BLaER1 (cell line): ENCODE measurements at regions not wholly inside any gene's neighbourhood (a gene's known extent, or its start where the extent isn't known, plus 50 kb on each side); places are given as distances from the start of the nearest gene placed in this dataset.

ENCODE experiments used
- H3K27ac ChIP-seq: shearing (Covaris generic); formaldehyde crosslinking; 2 replicates; pipeline ENCODE4 v1.8.1; 2022
- H3K27me3 ChIP-seq: shearing (Covaris generic); formaldehyde crosslinking; 2 replicates; pipeline ENCODE4 v1.8.1; 2022
- H3K36me3 ChIP-seq: shearing (Covaris generic); formaldehyde crosslinking; 2 replicates; pipeline ENCODE4 v1.8.1; 2022
- H3K4me1 ChIP-seq: shearing (Covaris generic); formaldehyde crosslinking; 2 replicates; pipeline ENCODE4 v1.8.1; 2022
- H3K4me2 ChIP-seq: shearing (Covaris generic); formaldehyde crosslinking; 2 replicates; pipeline ENCODE4 v1.8.1; 2022
- H3K4me3 ChIP-seq: shearing (Covaris generic); formaldehyde crosslinking; 2 replicates; pipeline ENCODE4 v1.8.1; 2022
- H3K9ac ChIP-seq: shearing (Covaris generic); formaldehyde crosslinking; 2 replicates; pipeline ENCODE4 v1.8.1; 2022
- H3K9me3 ChIP-seq: shearing (Covaris generic); formaldehyde crosslinking; 2 replicates; pipeline ENCODE4 v1.8.1; 2022
- H4K20me1 ChIP-seq: shearing (Covaris generic); formaldehyde crosslinking; 2 replicates; pipeline ENCODE4 v1.8.1; 2022
- Cebpa-rat ChIP-seq: shearing (Covaris generic); IDR thresholded peaks from 2 replicates; pipeline ENCODE4 v1.8.1; 2022

- no peak overlapping the region for H3K27ac ChIP-seq
- TF ChIP-seq Cebpa-rat = no peak
These were observed 473.8 kb upstream of the PTCHD4 start for GRCh38 chr6:48584846-48585245.

GRCh38 chr6:48570656-48571055 lies 459.7 kb upstream of the PTCHD4 start:
- no peaks in the 10 kb centered on the region for H4K20me1 ChIP-seq
- H3K4me2 ChIP-seq = no peak overlapping the region
- no peaks in the 10 kb centered on the region for H3K36me3 ChIP-seq
- H3K4me3 ChIP-seq = no peak overlapping the region
- TF ChIP-seq Cebpa-rat = no peak
- no peak overlapping the region for H3K27ac ChIP-seq
- H3K9me3 ChIP-seq = no peaks in the 10 kb centered on the region
- no peaks in the 10 kb centered on the region for H3K27me3 ChIP-seq
- no peaks in the 10 kb centered on the region for H3K4me1 ChIP-seq
- no peak overlapping the region for H3K9ac ChIP-seq

More at GRCh38 chr6:48584846-48585245, 473.8 kb upstream of the PTCHD4 start:
- H3K36me3 ChIP-seq = no peaks in the 10 kb centered on the region
- H3K9me3 ChIP-seq = no peaks in the 10 kb centered on the region
- no peak overlapping the region for H3K9ac ChIP-seq
- H3K4me1 ChIP-seq = no peaks in the 10 kb centered on the region
- no peak overlapping the region for H3K4me3 ChIP-seq
- H4K20me1 ChIP-seq = no peaks in the 10 kb centered on the region
- no peak overlapping the region for H3K4me2 ChIP-seq
- no peaks in the 10 kb centered on the region for H3K27me3 ChIP-seq

- H3K9ac ChIP-seq = no peak overlapping the region
- H3K4me1 ChIP-seq = no peaks in the 10 kb centered on the region
- no peak overlapping the region for H3K27ac ChIP-seq
- no peaks in the 10 kb centered on the region for H4K20me1 ChIP-seq
- H3K36me3 ChIP-seq = no peaks in the 10 kb centered on the region
- no peaks in the 10 kb centered on the region for H3K27me3 ChIP-seq
- no peak overlapping the region for H3K4me3 ChIP-seq
- no peak for TF ChIP-seq Cebpa-rat
- H3K4me2 ChIP-seq = no peak overlapping the region
- no peaks in the 10 kb centered on the region for H3K9me3 ChIP-seq
These were observed 457.9 kb upstream of the PTCHD4 start for GRCh38 chr6:48568856-48569255.

GRCh38 chr6:48567016-48567415 lies 456.0 kb upstream of the PTCHD4 start:
- Histone ChIP-seq H3K4me3 (no peak overlapping the region), H3K36me3 (no peaks in the 10 kb centered on the region), H3K27me3 (no peaks in the 10 kb centered on the region), H3K9me3 (no peaks in the 10 kb centered on the region), H3K27ac (no peak overlapping the region), H3K4me1 (no peaks in the 10 kb centered on the region), H3K9ac (no peak overlapping the region), H4K20me1 (no peaks in the 10 kb centered on the region), H3K4me2 (no peak overlapping the region)
- TF ChIP-seq Cebpa-rat = no peak

- Histone ChIP-seq H3K9ac (no peak overlapping the region), H3K4me1 (no peaks in the 10 kb centered on the region), H3K4me2 (no peak overlapping the region)
These were observed 453.2 kb upstream of the PTCHD4 start for GRCh38 chr6:48564036-48564820.

GRCh38 chr6:48563433-48563832 lies 452.4 kb upstream of the PTCHD4 start:
- no peaks in the 10 kb centered on the region for H3K27me3 ChIP-seq
- no peaks in the 10 kb centered on the region for H3K36me3 ChIP-seq
- H3K9ac ChIP-seq = no peak overlapping the region
- H4K20me1 ChIP-seq = no peaks in the 10 kb centered on the region
- no peak overlapping the region for H3K4me2 ChIP-seq
- H3K4me3 ChIP-seq = no peak overlapping the region
- no peak for TF ChIP-seq Cebpa-rat
- no peaks in the 10 kb centered on the region for H3K4me1 ChIP-seq
- H3K27ac ChIP-seq = no peak overlapping the region
- H3K9me3 ChIP-seq = no peaks in the 10 kb centered on the region

More at GRCh38 chr6:48564036-48564820, 453.2 kb upstream of the PTCHD4 start:
- no peaks in the 10 kb centered on the region for H3K27me3 ChIP-seq
- H3K36me3 ChIP-seq = no peaks in the 10 kb centered on the region
- no peaks in the 10 kb centered on the region for H4K20me1 ChIP-seq
- H3K27ac ChIP-seq = no peak overlapping the region
- H3K9me3 ChIP-seq = no peaks in the 10 kb centered on the region
- H3K4me3 ChIP-seq = no peak overlapping the region
- no peak for TF ChIP-seq Cebpa-rat

- Histone ChIP-seq H3K36me3 (no peaks in the 10 kb centered on the region), H3K9ac (no peak overlapping the region), H3K27ac (no peak overlapping the region), H3K4me3 (no peak overlapping the region), H3K4me2 (no peak overlapping the region), H3K27me3 (no peaks in the 10 kb centered on the region), H4K20me1 (no peaks in the 10 kb centered on the region), H3K4me1 (no peaks in the 10 kb centered on the region), H3K9me3 (no peaks in the 10 kb centered on the region)
- no peak for TF ChIP-seq Cebpa-rat
These were observed 449.4 kb upstream of the PTCHD4 start for GRCh38 chr6:48560408-48560807.

- Histone ChIP-seq H3K9me3 (no peaks in the 10 kb centered on the region), H3K9ac (no peak overlapping the region), H3K36me3 (no peaks in the 10 kb centered on the region), H4K20me1 (no peaks in the 10 kb centered on the region), H3K4me2 (no peak overlapping the region), H3K4me3 (no peak overlapping the region), H3K4me1 (no peaks in the 10 kb centered on the region), H3K27me3 (no peaks in the 10 kb centered on the region), H3K27ac (no peak overlapping the region)
- no peak for TF ChIP-seq Cebpa-rat
These were observed 442.6 kb upstream of the PTCHD4 start for GRCh38 chr6:48553467-48554189.

GRCh38 chr6:48552905-48553304 lies 441.9 kb upstream of the PTCHD4 start:
- no peaks in the 10 kb centered on the region for H3K27me3 ChIP-seq
- H3K36me3 ChIP-seq = no peaks in the 10 kb centered on the region
- H3K4me1 ChIP-seq = no peaks in the 10 kb centered on the region
- no peak overlapping the region for H3K9ac ChIP-seq
- no peak overlapping the region for H3K4me2 ChIP-seq
- no peak overlapping the region for H3K4me3 ChIP-seq
- H3K27ac ChIP-seq = no peak overlapping the region
- no peaks in the 10 kb centered on the region for H4K20me1 ChIP-seq
- no peak for TF ChIP-seq Cebpa-rat
- H3K9me3 ChIP-seq = no peaks in the 10 kb centered on the region

- Histone ChIP-seq H3K9ac (no peak overlapping the region), H3K4me1 (no peaks in the 10 kb centered on the region), H3K27me3 (no peaks in the 10 kb centered on the region), H3K4me2 (no peak overlapping the region), H3K9me3 (no peaks in the 10 kb centered on the region), H3K4me3 (no peak overlapping the region), H3K27ac (no peak overlapping the region), H4K20me1 (no peaks in the 10 kb centered on the region), H3K36me3 (no peaks in the 10 kb centered on the region)
- no peak for TF ChIP-seq Cebpa-rat
These were observed 439.6 kb upstream of the PTCHD4 start for GRCh38 chr6:48550603-48551002.
